ENCODE measurements at regions not wholly inside any gene's neighbourhood (a gene's known extent, or its start where the extent isn't known, plus 50 kb on each side); places are given as distances from the start of the nearest gene placed in this dataset.

DNA sequence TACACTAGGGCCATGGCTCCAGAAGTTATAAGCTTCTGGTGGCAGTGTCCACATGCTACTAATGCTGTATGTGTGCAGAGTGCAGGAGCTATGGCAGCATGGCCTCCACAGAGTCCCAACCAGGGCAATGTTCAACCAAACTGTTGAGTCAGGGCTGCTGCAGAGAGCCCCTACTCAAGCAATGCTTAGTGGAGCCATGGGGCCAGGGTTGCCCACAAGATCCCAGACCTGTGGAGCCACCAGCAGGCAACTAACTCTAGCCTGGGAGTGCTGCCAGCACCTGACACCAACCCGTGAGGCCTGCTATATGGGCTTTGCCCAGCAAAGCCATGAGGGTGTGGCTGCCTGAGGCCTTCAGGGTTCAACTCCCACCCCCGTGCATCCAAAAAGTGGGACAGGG, 655.2 kb downstream of the TBC1D22A start:
- TF ChIP-seq, protein P1, sequence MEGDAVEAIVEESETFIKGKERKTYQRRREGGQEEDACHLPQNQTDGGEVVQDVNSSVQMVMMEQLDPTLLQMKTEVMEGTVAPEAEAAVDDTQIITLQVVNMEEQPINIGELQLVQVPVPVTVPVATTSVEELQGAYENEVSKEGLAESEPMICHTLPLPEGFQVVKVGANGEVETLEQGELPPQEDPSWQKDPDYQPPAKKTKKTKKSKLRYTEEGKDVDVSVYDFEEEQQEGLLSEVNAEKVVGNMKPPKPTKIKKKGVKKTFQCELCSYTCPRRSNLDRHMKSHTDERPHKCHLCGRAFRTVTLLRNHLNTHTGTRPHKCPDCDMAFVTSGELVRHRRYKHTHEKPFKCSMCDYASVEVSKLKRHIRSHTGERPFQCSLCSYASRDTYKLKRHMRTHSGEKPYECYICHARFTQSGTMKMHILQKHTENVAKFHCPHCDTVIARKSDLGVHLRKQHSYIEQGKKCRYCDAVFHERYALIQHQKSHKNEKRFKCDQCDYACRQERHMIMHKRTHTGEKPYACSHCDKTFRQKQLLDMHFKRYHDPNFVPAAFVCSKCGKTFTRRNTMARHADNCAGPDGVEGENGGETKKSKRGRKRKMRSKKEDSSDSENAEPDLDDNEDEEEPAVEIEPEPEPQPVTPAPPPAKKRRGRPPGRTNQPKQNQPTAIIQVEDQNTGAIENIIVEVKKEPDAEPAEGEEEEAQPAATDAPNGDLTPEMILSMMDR (IDR thresholded peaks at IDR 0.05; ENCODE audit: low read depth, low read length), result no peak
- no peak for TF ChIP-seq POLR2A (IDR thresholded peaks at IDR 0.05; ENCODE audit: extremely low read depth, insufficient read length)
- TF ChIP-seq, protein P2, sequence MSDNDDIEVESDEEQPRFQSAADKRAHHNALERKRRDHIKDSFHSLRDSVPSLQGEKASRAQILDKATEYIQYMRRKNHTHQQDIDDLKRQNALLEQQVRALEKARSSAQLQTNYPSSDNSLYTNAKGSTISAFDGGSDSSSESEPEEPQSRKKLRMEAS (IDR thresholded peaks at IDR 0.05; ENCODE audit: low read depth, low read length), result no peak
- TF ChIP-seq MYC (IDR thresholded peaks at IDR 0.05; ENCODE audit: low read depth, low read length), result no peak

All from NB4 (cell line).